ENCODE measurements at regions not wholly inside any gene's neighbourhood (a gene's known extent, or its start where the extent isn't known, plus 50 kb on each side); places are given as distances from the start of the nearest gene placed in this dataset.

DNA sequence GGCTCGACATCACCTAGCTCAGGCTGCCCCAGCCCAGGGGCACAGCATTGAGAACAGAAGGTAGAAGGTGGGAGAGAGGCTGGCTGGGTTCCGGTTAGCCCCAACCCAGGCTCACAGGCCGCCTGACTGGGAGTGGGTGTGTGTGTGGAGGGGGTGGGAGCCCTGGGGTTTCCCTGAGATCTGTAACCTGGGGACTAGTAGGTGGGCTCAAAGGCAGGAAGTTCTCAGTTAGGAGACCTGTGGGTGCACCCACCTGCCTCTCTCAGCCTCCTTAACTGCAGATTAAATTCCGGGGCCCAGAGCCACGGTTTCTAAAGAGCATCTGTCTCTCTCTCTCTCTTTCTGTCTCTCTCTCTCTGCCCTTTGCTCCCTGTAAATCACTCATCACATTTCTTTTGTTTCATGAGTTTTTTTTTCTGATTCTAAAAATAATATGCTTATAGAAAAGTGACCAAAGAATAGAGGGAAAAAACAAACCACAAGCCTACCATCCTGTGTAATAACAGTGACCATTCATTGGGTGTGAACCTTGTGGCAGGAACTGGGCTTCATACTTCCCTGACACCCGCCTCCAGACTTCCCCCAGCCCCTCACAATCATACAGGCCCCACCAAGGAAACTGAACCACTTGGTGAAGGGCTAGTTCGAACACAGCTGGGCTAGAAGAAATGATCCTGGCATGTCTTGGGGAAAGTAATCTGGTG is 83.4 kb upstream of the SMNDC1 start:
- Mint-ChIP-seq H3K27ac (peak overlapping the region; percentile 84), H3K36me3 (no peaks in the 10 kb centered on the region), H3K9me3 (ENCODE audit: low read depth) (no peaks in the 10 kb centered on the region), H3K4me1 (ENCODE audit: low read depth) (peaks cover 25% of the 10 kb centered on the region), H3K4me3 (peak overlapping the region; percentile 53), H3K27me3 (no peaks in the 10 kb centered on the region)

DNA sequence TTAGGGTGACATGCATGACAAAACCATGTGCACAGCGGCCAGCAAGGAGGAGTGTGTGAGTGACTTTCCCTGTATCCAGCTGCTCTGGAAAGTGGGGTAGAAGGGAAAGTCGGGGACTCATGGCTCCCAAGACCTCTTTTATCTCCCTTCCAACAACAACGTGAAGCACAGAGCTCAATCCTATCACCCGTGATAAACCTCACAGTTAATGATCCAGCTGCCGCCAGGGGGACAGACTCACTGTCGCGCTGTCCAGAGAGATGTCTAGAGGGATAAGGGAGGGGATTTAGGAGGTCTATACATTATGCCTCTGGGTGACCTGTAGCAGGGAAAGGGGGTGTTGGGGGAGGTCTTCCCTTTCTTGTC is 84.0 kb upstream of the SMNDC1 start:
- H3K36me3 Mint-ChIP-seq = no peaks in the 10 kb centered on the region
- peak overlapping the region; percentile 84 for H3K27ac Mint-ChIP-seq
- H3K27me3 Mint-ChIP-seq = no peaks in the 10 kb centered on the region
- no peaks in the 10 kb centered on the region for H3K9me3 Mint-ChIP-seq (ENCODE audit: low read depth)
- peaks cover 25% of the 10 kb centered on the region for H3K4me1 Mint-ChIP-seq (ENCODE audit: low read depth)
- peak overlapping the region; percentile 53 for H3K4me3 Mint-ChIP-seq

DNA sequence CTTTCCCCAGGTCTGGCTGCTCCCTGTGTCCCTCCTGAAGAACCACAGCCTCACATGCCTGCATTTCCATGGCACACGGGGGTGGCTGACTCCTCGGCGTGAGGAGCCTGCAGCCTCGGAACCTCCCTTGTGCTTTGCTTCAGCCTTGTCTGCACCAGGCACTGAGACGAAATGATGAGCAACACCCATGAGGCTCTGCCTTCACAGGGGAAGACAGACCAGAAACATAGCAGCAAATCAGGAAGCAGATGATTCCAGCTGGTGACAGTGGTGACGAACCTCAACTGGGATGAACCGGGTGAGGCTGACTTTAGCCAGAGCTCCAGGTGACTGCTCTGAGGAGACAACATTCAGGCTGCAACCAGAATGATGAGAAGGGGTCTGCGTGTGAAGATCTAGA is 84.5 kb upstream of the SMNDC1 start:
- H3K4me1 Mint-ChIP-seq (ENCODE audit: low read depth) = peaks cover 25% of the 10 kb centered on the region
- no peaks in the 10 kb centered on the region for H3K27me3 Mint-ChIP-seq
- H3K27ac Mint-ChIP-seq = peak overlapping the region; percentile 84
- no peaks in the 10 kb centered on the region for H3K9me3 Mint-ChIP-seq (ENCODE audit: low read depth)
- no peaks in the 10 kb centered on the region for H3K36me3 Mint-ChIP-seq
- peak overlapping the region; percentile 7 for H3K4me3 Mint-ChIP-seq

DNA sequence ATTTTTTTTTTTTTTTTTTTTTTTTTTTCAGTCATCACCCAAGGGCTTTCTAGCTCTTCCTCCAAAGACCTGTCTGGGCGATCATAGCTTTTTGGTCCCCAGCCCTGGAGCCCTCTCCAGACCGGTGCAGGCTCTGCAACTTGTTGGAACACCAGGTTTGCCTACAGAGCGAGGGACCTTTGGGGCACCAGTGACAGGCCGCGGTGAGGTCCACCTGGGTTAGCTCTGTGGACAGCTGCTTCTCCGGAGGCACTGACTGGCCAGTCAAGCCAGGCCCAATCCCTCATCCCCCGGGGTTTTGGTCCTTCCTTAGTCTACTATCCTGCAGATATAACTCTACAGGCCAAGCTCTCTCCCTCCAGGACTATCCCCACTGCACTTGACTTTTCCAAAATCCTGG is 86.8 kb upstream of the SMNDC1 start:
- Mint-ChIP-seq H3K27me3 (no peaks in the 10 kb centered on the region), H3K4me1 (ENCODE audit: low read depth) (peaks cover 30% of the 10 kb centered on the region), H3K36me3 (no peaks in the 10 kb centered on the region), H3K9me3 (ENCODE audit: low read depth) (no peaks in the 10 kb centered on the region), H3K27ac (no peak overlapping the region), H3K4me3 (no peak overlapping the region)

DNA sequence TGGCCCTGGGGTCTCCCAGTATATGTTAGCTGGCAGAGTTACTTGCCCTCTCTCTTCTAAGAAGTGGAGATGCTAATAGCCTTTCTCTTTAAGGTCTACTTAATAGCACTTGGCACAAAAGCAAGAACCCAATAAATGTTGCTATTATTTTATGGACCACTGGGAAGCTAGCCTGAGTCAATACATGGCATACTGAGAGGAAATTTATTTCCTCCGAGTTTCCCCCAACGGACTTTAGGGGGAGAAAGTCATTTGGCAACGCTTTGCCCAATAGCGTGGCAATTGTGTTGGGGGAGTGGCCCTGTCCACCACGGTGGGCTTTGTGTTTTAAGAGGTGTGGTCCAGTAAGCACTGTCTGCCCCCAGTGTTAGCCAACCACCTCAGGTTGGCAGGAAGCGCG is 87.4 kb upstream of the SMNDC1 start:
- Mint-ChIP-seq H3K27me3 (no peaks in the 10 kb centered on the region), H3K9me3 (ENCODE audit: low read depth) (no peaks in the 10 kb centered on the region), H3K36me3 (no peaks in the 10 kb centered on the region)

DNA sequence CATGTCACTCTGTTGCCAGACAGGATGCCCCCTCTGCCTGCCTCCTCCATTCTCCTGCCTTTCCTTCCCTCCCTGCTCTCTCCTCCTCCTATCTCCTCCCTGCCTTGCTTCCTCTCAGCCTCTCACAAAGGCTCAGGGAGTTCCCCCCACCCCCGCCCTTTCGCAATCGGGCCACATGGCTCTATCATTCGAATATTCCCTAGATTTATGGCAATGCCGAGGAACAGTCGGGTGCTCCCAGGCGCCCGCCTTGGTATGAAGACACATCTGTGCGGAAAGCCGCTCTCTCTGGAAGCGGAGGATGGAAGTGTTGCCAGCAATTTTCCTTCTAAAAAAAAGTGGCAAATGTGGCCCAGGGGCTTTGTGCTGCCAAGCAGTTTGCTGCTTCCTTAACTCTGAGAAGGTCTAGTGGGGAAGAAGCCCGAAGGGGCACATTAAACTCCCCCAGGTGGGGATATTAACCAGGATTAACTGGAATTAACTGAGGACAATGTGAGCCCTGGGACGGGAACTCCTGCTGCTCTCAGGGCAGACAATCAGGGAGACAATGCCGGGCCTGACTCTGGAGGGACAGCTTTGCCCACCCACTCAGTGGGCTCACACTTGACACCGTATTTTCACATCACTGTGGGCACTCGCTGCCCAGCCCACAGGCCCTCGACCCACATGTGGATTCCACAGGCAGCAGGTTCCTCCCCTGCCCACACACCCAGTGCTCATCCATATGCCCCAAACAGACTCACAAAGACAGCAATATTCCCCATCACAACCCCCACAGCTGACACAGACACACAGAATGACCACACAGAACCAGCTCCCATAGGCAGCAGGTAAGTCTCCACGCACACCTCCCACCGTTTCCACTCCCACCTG is 88.4 kb upstream of the SMNDC1 start:
- Mint-ChIP-seq H3K27me3 (no peaks in the 10 kb centered on the region), H3K36me3 (no peaks in the 10 kb centered on the region), H3K4me3 (no peak overlapping the region), H3K4me1 (ENCODE audit: low read depth) (peaks cover 19% of the 10 kb centered on the region), H3K27ac (no peak overlapping the region), H3K9me3 (ENCODE audit: low read depth) (no peaks in the 10 kb centered on the region)

More for the DNA sequence above, 87.4 kb upstream of the SMNDC1 start:
- peaks cover 29% of the 10 kb centered on the region for H3K4me1 Mint-ChIP-seq (ENCODE audit: low read depth)
- H3K4me3 Mint-ChIP-seq = no peak overlapping the region
- H3K27ac Mint-ChIP-seq = no peak overlapping the region

DNA sequence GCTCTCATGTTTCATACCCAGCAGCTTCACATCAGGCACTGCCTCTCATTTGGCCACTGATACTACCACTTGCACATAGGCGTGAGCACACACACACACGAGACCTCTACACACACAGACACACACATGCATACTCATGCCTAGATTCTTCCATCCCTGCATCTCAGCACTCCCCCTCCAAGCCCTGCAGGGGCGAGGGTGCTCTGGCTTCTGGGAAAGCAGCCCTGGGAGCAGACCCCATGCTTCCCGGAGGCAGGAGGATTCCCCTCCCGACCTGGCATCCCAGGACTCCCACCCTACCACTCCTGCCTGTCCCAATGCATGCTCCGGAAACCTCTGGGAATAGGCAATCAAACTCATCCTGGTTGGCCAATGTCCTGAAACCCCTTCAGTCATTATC is 89.1 kb upstream of the SMNDC1 start:
- Mint-ChIP-seq H3K27me3 (no peaks in the 10 kb centered on the region), H3K4me1 (ENCODE audit: low read depth) (peaks cover 12% of the 10 kb centered on the region), H3K4me3 (no peak overlapping the region), H3K36me3 (no peaks in the 10 kb centered on the region), H3K27ac (no peak overlapping the region), H3K9me3 (ENCODE audit: low read depth) (no peaks in the 10 kb centered on the region)

DNA sequence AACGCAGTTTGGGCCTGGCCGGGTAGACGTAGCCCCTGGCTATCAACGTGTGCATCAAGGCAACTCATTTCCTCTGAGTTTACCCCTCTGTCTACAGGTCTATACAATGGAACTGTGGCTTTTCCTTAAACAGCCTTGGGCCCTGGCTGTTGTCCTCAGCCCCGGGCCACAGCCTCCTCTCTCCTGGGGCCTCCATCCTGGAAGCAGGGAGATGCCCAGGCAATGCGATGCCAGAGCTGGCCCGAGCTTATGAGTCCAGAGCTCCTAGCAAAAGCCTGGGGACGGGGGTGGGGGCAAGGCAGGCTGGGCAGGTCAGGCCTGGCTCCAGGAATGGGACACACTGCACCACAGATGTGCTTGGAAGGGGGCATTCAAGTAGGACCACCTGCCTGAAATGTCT is 89.6 kb upstream of the SMNDC1 start:
- Mint-ChIP-seq H3K9me3 (ENCODE audit: low read depth) (no peaks in the 10 kb centered on the region), H3K27me3 (no peaks in the 10 kb centered on the region), H3K36me3 (no peaks in the 10 kb centered on the region), H3K4me3 (no peak overlapping the region), H3K4me1 (ENCODE audit: low read depth) (peaks cover 8% of the 10 kb centered on the region), H3K27ac (no peak overlapping the region)

DNA sequence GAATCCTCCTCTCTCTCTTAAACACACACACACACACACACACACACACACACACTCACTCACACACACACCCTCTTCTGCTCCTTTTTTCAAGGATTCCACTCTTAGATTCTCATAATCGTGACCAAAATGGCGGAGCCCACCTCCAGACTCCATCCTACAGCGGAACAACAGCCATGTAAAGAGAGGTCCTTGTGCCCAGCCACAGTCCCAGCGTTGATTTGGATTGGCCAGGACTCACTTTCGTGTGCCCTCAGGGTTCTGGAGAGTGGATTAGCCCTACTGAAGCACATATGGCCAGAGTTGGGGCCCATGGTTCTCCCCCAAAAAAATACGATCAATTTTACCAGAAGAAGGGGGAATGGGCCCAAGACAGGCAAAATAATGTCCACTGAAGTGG is 90.2 kb upstream of the SMNDC1 start:
- H3K4me3 Mint-ChIP-seq = no peak overlapping the region
- no peaks in the 10 kb centered on the region for H3K9me3 Mint-ChIP-seq (ENCODE audit: low read depth)
- H3K27ac Mint-ChIP-seq = no peak overlapping the region
- H3K27me3 Mint-ChIP-seq = no peaks in the 10 kb centered on the region
- H3K4me1 Mint-ChIP-seq (ENCODE audit: low read depth) = peaks cover 5% of the 10 kb centered on the region
- H3K36me3 Mint-ChIP-seq = no peaks in the 10 kb centered on the region

DNA sequence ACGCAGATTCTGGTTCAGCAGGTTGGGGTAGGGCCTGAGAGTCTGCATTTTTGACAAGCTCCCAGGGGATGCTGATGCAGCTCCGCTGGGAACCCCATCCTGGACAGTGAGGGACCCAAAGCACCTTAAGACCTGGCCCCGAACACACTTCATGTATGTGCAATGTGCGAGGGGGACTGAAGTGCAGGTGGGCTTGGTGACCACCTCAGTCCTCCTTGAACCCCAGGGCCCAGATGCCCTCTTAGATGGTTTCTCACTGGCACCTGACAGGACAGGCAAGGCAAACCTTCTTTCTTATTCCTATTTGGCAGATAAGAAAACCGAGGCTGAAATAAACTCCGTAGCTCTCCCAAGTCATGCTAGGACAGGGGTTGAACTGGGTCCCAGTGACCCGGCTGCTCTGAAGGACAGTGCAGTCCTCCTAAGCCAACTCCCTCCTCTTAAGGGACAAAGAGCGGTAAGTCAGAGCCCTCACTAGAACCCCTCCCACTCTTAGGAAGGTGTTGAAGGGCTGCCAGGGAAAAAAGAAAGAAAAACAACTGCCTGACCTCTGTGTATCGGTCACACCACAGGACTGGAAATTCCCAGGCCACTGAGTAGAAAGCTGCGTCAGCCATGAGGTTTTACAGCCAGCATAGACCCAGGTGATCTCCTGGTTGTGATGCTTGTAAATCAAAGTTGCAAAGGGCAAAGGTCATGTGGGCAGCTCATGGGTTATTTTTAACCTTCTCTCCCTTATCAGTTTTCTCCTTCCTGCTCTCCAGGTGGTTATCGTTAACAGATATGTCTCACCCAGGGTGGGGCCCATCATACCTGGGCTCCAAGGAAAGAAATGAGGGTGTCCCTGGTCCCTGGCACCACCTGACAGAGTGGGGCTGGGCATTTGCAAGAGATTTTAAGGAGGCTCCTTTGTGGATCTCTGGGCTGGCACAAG is 90.9 kb upstream of the SMNDC1 start:
- Mint-ChIP-seq H3K27me3 (no peaks in the 10 kb centered on the region), H3K27ac (no peak overlapping the region), H3K4me3 (no peak overlapping the region), H3K4me1 (ENCODE audit: low read depth) (peaks cover 5% of the 10 kb centered on the region), H3K36me3 (no peaks in the 10 kb centered on the region), H3K9me3 (ENCODE audit: low read depth) (no peaks in the 10 kb centered on the region)

DNA sequence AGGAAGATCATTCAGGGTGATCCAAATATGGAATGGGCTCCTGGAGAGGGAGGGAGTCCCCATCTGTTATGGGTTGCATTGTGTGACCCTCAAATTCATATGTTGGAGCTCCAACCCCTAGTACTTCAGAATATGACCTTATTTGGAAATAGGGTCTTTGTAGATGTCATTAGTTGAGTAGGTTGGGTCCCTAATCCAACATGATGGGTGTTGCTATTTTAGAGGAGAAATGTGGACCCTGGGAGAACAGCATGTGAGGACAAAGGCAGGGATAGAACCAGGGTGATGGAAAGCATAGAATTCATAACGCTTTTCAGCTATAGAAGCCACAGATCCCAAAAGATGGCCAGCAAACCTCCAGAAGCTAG is 91.5 kb upstream of the SMNDC1 start:
- no peaks in the 10 kb centered on the region for H3K36me3 Mint-ChIP-seq
- H3K4me1 Mint-ChIP-seq (ENCODE audit: low read depth) = peaks cover 5% of the 10 kb centered on the region
- no peak overlapping the region for H3K27ac Mint-ChIP-seq

DNA sequence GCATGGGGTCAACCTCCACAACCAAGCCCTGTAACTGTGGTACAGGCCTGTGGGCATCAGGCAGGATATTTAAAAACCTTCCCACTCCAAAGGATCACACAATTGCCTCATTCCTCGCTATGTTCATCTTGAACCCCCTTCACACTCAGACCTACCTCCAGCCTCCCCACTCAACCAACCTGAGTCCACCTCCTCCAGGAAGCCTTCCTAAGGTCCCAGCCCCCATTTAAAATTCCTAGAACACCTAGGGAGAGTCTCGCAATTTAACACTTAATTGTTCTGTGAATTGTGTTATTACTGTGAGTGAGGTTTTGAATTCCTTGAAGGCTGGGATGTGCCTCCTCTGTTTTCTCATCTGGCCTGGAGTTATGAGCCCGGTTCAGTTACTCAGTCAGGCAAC is 93.1 kb upstream of the SMNDC1 start:
- Mint-ChIP-seq H3K36me3 (no peaks in the 10 kb centered on the region), H3K4me3 (no peak overlapping the region), H3K9me3 (ENCODE audit: low read depth) (no peaks in the 10 kb centered on the region), H3K4me1 (ENCODE audit: low read depth) (peaks cover 5% of the 10 kb centered on the region), H3K27me3 (no peaks in the 10 kb centered on the region), H3K27ac (no peak overlapping the region)

More for the DNA sequence above, 91.5 kb upstream of the SMNDC1 start:
- H3K9me3 Mint-ChIP-seq (ENCODE audit: low read depth) = no peaks in the 10 kb centered on the region
- H3K27me3 Mint-ChIP-seq = no peaks in the 10 kb centered on the region
- no peak overlapping the region for H3K4me3 Mint-ChIP-seq

DNA sequence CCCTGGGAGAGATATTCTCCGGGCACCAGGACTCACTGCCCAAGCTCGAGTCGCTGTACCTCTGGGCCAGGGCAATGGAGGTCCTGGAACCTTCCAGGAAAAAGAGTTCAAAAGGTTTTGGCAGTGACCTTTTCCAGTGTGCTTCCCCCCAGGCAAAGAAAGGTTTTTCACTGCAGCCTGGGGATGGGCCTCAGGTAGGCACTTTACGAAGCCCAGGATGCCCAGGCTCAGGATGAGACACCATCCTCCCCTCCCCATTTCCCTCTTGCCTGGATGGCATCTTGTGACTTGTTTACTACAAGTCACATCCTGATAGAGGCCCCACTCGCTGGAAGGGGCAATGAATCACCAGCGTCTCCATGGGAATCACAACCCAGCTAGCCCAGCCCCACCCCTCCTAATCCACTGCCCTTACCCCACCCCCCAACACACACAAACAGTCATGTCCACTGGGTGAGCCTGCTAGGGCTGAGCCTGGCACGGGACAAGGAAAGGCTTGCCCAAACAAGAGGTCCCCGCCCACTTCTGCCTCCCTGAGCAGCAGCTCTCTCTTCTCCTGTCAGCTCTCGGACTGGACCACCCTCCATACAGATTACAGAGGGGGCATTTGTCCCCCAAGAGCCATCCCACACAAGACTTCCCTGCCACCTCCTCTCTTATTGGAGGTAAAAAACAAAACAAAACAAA is 93.8 kb upstream of the SMNDC1 start:
- Mint-ChIP-seq H3K4me1 (ENCODE audit: low read depth) (peaks cover 5% of the 10 kb centered on the region), H3K27me3 (no peaks in the 10 kb centered on the region), H3K4me3 (no peak overlapping the region)

DNA sequence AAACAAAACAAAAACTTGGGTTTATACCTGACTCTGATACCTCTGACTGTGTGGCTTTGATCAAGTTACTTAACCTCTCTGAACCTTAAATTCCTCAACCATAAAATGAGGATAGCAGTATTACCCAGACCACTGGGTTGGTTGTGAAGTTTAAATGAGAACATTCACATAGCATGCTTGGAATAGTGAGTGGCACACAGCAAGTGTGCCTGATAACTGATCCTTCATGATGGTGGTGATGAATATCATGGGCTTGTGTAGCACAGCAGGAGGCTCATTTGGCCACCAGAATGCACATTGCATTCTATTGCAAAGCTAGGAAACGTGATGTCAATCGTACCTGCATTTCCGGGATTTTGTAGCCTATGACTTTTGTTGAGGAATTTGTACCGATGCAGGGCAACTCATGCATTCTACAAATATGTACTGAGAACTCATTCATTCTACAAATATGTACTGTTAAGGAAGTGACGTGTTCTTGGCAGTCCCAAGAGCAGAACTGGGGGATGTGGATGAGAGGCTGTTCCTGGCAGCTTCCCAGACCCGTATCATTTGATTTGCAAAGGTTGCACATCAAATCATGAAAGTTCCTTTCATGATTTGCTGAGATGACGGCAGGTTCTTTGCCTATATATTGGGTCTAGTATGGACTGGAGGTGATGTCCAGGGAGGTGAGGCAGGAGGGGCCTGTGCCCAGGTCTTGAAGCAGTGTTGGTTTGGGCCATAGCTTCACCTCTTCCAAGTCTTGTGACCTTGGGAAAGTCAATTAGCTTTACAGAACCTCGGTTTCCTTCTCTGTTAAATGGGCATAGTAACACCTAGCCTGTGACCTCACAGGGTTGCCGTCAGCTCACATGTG is 94.6 kb upstream of the SMNDC1 start:
- H3K9me3 Mint-ChIP-seq (ENCODE audit: low read depth) = no peaks in the 10 kb centered on the region
- no peak overlapping the region for H3K4me3 Mint-ChIP-seq
- peak overlapping the region; percentile 35 for H3K27ac Mint-ChIP-seq
- H3K27me3 Mint-ChIP-seq = no peaks in the 10 kb centered on the region
- H3K36me3 Mint-ChIP-seq = no peaks in the 10 kb centered on the region
- peaks cover 5% of the 10 kb centered on the region for H3K4me1 Mint-ChIP-seq (ENCODE audit: low read depth)

More for the DNA sequence above, 93.8 kb upstream of the SMNDC1 start:
- no peaks in the 10 kb centered on the region for H3K36me3 Mint-ChIP-seq
- peak overlapping the region; percentile 35 for H3K27ac Mint-ChIP-seq
- no peaks in the 10 kb centered on the region for H3K9me3 Mint-ChIP-seq (ENCODE audit: low read depth)

Data from activated naive CD8-positive, alpha-beta T cell (primary cell).